Head of caudate nucleus (tissue), 42 donors: ENCODE measurements at regions not wholly inside any gene's neighbourhood (a gene's known extent, or its start where the extent isn't known, plus 50 kb on each side); places are given as distances from the start of the nearest gene placed in this dataset.

Experiments
- DNase-seq, 42 donors: peaks; one replicate each; pipeline versions ENCODE4 v3.0.0 to v3.0.0-alpha.2; 2020 to 2021; ENCODE audit warnings: mixed read lengths in 7 of 42
- intact Hi-C: fragments of 100-400 bp; cut with DNase I; formaldehyde crosslinking; loops from one replicate; pipeline ENCODE4 v1.15.0; 2022

GRCh38 chr3:194536871-194537637 is 50.3 kb upstream of the ATP13A3 start:
- intact Hi-C loops = no loop called here
- DNase-seq = peak in 4 of 42 donors; percentile 9 to 48 (median 26)
